ENCODE measurements at regions not wholly inside any gene's neighbourhood (a gene's known extent, or its start where the extent isn't known, plus 50 kb on each side); places are given as distances from the start of the nearest gene placed in this dataset.
"Not testable (repeated sequence)": the region's sequence is repeated elsewhere in the genome, so short reads cannot be mapped to it uniquely, and the experiment has no call there.

GRCh38 chr12:125341422-125341821, 276.2 kb downstream of the AACS start:
- Histone ChIP-seq H3K27ac (no peak overlapping the region), H3K4me3 (no peak overlapping the region)

- H3K4me3 ChIP-seq, result no peak overlapping the region
- H3K27ac ChIP-seq, result no peak overlapping the region
Measured at GRCh38 chr12:125343649-125344048, 278.4 kb downstream of the AACS start.

- no peak overlapping the region for H3K4me3 ChIP-seq
- H3K27ac ChIP-seq, result no peak overlapping the region
Measured at GRCh38 chr12:125346362-125346761, 281.1 kb downstream of the AACS start.

- Histone ChIP-seq H3K4me3 (no peak overlapping the region), H3K27ac (no peak overlapping the region)
Measured at GRCh38 chr12:125351788-125352187, 286.6 kb downstream of the AACS start.

- not testable (repeated sequence) for H3K27ac ChIP-seq, H3K4me3 ChIP-seq
Measured at GRCh38 chr12:125353002-125353401, 287.8 kb downstream of the AACS start.

GRCh38 chr12:125353871-125354270, 288.6 kb downstream of the AACS start:
- Histone ChIP-seq H3K27ac (no peak overlapping the region), H3K4me3 (no peak overlapping the region)

GRCh38 chr12:125355614-125356013, 290.4 kb downstream of the AACS start:
- Histone ChIP-seq H3K27ac (no peak overlapping the region), H3K4me3 (no peak overlapping the region)

GRCh38 chr12:125356111-125356510, 290.9 kb downstream of the AACS start:
- Histone ChIP-seq H3K4me3 (no peak overlapping the region), H3K27ac (no peak overlapping the region)

- no peak overlapping the region for H3K27ac ChIP-seq
- H3K4me3 ChIP-seq, result no peak overlapping the region
Measured at GRCh38 chr12:125357561-125357960, 292.3 kb downstream of the AACS start.

- Histone ChIP-seq H3K4me3 (no peak overlapping the region), H3K27ac (no peak overlapping the region)
Measured at GRCh38 chr12:125360540-125360939, 295.3 kb downstream of the AACS start.

GRCh38 chr12:125371033-125371432, 305.8 kb downstream of the AACS start:
- H3K4me3 ChIP-seq, result no peak overlapping the region

GRCh38 chr12:125372085-125372484, 306.9 kb downstream of the AACS start:
- no peak overlapping the region for H3K27ac ChIP-seq

More at GRCh38 chr12:125371033-125371432, 305.8 kb downstream of the AACS start:
- no peak overlapping the region for H3K27ac ChIP-seq

GRCh38 chr12:125373375-125373774, 308.1 kb downstream of the AACS start:
- no peak overlapping the region for H3K27ac ChIP-seq
- no peak overlapping the region for H3K4me3 ChIP-seq

More at GRCh38 chr12:125372085-125372484, 306.9 kb downstream of the AACS start:
- no peak overlapping the region for H3K4me3 ChIP-seq

- H3K27ac ChIP-seq, result no peak overlapping the region
Measured at GRCh38 chr12:125376422-125376821, 311.2 kb downstream of the AACS start.

GRCh38 chr12:125377093-125377492, 311.9 kb downstream of the AACS start:
- Histone ChIP-seq H3K4me3 (no peak overlapping the region), H3K27ac (no peak overlapping the region)

More at GRCh38 chr12:125376422-125376821, 311.2 kb downstream of the AACS start:
- H3K4me3 ChIP-seq, result no peak overlapping the region

GRCh38 chr12:125381373-125381772, 316.1 kb downstream of the AACS start:
- Histone ChIP-seq H3K4me3 (no peak overlapping the region), H3K27ac (no peak overlapping the region)

GRCh38 chr12:125382926-125383325, 317.7 kb downstream of the AACS start:
- Histone ChIP-seq H3K4me3 (no peak overlapping the region), H3K27ac (no peak overlapping the region)

GRCh38 chr12:125386652-125387051, 321.4 kb downstream of the AACS start:
- no peak overlapping the region for H3K27ac ChIP-seq
- H3K4me3 ChIP-seq, result no peak overlapping the region

- H3K27ac ChIP-seq, result no peak overlapping the region
- H3K4me3 ChIP-seq, result no peak overlapping the region
Measured at GRCh38 chr12:125387206-125387605, 322.0 kb downstream of the AACS start.

GRCh38 chr12:125389061-125389697, 323.9 kb downstream of the AACS start:
- no peak overlapping the region for H3K4me3 ChIP-seq

GRCh38 chr12:125393569-125393968, 328.3 kb downstream of the AACS start:
- no peak overlapping the region for H3K27ac ChIP-seq
- H3K4me3 ChIP-seq, result no peak overlapping the region

More at GRCh38 chr12:125389061-125389697, 323.9 kb downstream of the AACS start:
- H3K27ac ChIP-seq, result no peak overlapping the region

- Histone ChIP-seq H3K4me3 (no peak overlapping the region), H3K27ac (no peak overlapping the region)
Measured at GRCh38 chr12:125395583-125396215, 330.5 kb downstream of the AACS start.

Measured in skin epidermis (tissue), 12 donors.